GM18511 (cell line): ENCODE measurements at regions not wholly inside any gene's neighbourhood (a gene's known extent, or its start where the extent isn't known, plus 50 kb on each side); places are given as distances from the start of the nearest gene placed in this dataset.

Experiments
- ATAC-seq: cut with Tn5 transposase; IDR thresholded peaks from one replicate; pipeline ENCODE4 v1.9.1; 2021; ENCODE audit warnings: mild to moderate bottlenecking, moderate library complexity; ENCODE audit not compliant: unreplicated experiment

DNA sequence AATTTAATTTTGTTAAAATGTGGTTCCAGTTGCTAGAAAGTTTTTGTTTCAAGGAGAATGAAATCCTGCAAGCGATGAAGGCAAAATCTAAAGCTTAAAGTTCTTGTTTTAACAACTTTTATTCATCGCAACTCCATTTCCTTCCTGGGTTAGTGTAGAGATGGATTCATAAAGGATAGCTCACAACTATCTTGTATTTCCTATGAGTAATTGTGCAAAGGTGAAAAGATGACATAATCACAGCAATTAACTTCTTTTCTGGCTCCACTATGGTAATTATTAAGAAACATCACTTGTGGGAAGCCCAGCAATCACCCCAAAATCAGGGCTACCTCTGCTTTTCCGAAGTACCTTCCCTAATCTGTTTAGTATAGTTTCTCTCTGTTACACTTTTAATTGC is 80.8 kb upstream of the SEMA6A start:
- ATAC-seq = no peak

DNA sequence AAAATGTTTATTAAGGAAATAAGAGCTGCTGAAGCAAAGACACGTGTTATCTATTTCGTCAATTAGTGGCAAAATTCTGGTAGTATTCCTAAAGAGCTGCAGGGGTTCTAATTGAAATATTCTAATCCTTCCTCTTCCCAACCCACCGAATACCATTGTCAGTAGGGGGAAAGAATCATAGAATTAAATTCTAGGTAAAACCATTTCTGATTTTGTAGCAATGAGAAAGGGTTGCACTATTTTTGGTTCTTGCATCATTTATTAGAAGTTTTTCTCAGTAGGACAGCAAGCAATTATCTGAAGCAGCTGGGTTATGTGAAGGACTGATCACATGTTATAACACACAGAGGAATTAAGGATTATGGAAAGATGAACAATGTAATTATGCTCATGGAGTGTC is 80.3 kb upstream of the SEMA6A start:
- ATAC-seq = no peak

DNA sequence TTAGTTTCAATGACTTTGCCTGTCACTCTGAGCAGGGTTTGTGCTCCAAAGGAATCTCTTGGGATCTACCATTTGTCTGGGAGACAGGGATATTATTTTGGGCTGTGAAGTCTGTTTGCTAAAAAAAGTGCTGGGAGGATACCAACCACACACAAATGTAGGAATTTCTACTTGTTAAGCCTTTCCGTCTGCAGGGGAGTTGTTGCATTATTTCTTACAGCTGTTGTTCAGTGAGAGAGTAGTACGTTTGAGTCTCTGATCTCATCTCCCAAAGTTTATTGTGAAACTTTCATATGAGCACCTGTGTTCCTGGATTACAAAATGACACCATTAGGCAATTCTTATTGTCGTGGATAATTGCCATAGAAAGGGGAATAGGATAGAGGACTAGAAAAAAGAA is 78.3 kb upstream of the SEMA6A start:
- ATAC-seq = no peak

DNA sequence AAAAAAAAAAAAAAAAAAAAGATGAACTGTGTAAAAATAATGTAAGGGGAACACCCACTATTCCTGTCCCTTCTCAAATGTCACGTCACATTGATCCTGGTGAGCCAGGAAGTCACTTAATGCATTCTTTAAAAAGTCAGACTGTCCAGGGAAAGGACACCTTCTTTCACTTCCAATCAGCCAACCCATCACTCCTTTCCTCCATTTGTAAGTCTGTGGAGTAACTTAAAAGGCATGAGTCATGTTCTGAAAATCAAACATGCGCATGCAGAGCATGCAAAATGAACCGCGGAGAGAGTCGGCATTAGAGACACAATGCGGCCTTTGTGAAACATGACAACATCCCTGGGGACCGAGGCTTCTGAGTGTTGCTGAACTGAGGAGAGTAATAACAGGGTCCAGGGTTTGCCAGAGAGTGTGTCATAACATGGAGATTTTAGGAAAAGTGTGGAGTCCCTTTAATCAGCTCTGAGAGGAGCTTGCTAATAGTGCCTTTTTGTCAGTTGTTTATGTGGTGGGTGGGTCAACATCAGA is 77.6 kb upstream of the SEMA6A start:
- ATAC-seq = peak; percentile 95

DNA sequence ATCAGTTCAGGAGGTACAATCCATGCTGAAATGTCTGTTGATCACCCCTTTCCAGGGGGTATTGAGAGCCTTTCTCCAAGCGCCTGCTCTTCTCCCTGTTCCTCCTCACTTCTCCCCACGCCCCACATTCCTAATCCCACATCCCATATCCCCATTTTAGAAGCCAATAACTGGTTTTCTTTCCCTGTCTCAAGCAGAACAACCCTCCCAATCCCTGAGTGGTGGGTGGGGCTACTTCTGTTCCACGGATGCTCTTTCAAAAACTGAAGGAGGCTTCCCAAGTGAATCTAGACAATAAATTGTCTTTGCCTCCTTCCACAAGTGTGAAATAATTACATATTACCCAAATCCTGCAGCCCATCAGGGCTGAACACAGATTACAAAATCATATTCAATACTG is 77.0 kb upstream of the SEMA6A start:
- no peak for ATAC-seq

DNA sequence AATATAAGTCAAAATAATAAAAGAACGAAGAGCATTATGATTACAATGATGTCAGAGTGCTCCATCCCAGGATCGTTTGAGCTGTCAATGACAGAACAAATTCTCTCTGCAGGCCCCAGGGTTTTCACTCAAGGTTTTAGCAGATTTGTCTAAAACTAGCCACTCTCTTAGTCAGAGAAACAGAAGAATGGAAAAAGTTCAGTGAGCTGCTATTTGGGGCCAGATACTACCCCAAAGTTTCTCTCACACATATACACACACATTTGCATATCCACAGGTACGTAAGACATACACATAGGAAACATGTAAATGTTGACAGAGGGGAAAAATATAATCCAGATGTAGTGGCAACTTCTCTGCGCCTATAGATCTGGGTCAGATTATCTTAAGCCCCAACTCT is 76.3 kb upstream of the SEMA6A start:
- peak; percentile 47 for ATAC-seq

DNA sequence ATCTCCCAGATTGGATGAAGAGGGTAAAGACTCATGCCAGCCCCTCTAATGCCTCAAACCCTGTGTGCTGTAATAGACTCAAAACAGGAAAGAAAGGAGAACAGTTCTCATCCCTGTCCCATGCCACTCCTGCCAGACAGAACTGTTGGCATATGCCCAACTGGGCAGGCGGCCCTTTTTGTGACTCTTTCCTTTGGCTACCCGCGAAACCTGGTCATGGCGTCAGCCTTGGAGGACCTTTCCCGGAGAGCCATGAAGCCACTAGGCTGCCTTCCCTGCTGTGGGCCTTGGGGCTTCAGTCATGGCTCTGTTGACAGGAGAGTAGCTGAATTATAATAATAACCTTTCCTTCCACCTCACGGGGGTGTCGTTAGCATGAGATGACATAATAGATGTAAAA is 75.9 kb upstream of the SEMA6A start:
- no peak for ATAC-seq

DNA sequence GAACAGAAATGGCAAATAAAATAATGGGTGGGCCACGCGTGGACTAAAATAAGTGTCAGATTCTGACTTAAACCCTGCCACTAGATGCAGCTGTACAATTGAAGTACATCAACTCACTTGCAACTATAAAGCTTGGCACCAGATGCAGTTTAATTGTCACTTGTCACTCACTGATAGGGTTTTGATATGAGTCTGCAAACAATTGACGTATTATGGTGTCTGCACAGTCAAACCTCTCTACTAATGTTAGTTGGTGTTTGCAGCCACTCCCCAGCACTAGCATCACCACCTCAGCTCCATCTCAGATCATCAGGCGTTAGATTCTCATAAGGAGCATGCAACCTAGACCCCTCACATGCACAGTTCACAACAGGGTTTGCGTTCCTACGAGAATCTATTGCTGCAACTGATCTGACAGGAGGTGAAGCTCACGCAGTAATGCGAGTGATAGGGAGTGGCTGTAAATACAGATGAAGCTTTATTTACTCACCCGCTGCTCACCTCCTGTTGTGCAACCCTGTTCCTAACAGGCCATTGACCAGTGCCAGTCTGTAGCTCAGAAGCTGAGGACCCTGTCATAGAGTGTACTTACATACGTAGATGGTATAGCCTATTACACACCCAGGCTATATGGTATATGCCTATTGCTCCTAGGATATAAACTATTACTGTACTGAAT is 72.1 kb upstream of the SEMA6A start:
- no peak for ATAC-seq

DNA sequence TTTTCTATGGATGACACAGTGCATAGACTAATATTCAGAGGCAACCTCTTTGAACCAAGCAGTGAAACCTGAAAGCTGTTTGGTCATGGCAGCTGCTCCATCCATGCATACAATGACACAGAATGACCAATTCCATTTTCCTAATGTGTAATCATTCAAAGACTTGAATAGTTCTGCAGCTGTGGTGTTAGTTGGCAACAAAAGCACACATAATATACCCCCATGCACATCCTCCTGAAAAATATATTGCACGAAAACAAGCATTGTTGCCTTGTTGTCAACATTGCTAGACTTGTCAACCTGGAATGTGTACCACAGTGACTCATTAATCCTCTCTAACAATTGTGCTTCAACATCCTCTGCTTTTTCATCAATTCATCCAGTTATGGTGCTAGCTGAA is 71.0 kb upstream of the SEMA6A start:
- peak; percentile 83 for ATAC-seq

DNA sequence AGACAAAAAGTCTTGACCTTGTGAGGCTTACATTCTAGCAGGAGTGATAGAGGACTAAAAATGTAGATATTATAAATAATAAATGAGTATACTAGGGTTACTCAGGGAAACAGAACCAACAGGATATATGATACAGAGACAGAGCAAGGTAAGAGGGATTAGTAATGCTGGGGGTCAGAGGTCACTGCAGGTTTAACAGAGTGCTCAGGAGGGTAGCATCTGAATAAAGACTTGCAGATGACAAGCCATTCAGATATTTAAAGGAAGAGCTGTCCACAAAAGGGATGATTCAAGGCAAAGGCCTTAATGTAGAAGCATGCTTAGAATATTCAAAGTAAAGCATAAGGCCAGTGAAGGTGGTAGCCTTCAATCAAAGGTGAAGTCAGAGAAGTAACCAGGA is 65.6 kb upstream of the SEMA6A start:
- no peak for ATAC-seq

DNA sequence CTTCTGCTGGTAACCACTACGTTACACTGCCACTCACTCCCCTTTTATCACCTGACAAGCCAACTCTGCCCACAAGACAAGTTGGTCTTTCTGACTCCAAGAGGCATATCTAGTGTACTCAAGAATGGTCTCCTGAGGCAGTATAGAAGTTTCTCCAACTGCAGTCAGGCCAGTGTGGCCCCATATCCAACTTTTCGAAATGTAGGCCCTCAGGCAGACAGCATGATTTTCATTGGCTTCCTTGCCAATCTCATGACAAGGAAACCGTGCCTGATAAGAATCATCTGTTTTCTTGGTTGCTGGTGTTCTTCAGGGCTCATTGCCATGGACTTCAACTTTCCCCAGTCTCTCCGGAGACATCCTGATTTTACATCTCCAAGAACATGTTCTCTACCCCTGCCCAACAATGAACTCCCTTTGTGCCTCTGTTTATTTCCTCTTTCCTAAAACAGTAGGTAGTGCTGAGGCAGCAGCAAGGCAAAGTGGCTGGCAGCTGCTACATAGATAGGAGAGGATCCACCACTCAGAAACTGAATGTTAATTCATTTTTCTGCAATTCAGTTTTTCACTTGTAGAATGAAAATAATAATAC is 62.6 kb upstream of the SEMA6A start:
- no peak for ATAC-seq

DNA sequence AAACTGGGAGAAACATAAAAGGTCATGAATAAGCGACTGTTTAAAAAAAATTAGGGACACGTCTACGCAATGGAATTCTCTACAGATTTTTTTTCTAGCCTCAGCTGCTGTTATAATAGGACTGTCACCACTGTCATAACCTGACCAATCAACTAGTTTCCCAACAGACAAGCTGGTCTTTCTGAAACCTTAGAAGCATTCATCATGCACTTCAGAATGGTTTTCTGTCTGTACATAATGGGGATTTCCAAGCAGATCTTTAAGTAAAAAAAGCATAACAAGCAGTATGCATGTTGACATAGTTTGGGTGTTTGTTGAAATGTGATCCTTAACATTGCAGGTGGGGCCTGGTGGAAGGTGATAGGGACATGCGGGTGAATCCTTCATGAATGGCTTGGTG is 58.3 kb upstream of the SEMA6A start:
- ATAC-seq = peak; percentile 71

DNA sequence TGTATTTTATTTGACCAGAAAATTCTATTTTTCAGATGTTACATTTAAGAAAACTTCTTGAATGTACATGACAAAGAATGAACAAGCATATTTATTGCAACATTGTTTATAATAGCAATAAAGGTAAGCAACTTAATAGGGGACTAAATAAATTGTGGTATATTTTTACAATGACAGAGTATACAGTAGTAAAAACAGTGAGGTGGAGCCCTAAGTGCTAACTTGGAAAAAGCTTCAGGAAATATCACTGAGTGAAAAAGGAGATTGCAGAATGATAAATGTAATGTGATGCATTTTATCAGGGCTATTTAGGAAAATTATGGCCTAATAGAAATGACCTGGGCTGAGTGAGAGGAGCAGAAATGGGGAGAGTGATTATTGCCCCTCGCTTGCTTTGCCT is 56.5 kb upstream of the SEMA6A start:
- no peak for ATAC-seq

DNA sequence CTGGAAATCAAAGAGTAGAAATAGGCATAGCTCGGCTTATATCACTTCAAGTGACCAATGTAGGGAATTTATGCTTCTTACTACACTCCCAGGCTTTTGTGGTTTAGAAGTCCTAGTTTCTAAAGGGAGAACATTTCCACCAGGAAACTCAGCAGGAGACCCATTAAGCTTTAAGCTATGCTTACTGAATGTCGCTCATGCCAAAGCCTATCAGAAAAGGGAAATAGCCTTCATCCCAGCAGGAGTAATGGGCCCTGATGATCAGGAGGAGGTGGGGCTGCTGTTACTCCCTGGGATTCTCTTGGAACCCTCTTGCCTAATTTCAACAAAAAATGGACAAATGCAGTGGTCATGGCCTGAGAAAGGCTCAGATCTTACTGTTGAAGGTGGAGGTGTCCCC is 54.5 kb upstream of the SEMA6A start:
- no peak for ATAC-seq

DNA sequence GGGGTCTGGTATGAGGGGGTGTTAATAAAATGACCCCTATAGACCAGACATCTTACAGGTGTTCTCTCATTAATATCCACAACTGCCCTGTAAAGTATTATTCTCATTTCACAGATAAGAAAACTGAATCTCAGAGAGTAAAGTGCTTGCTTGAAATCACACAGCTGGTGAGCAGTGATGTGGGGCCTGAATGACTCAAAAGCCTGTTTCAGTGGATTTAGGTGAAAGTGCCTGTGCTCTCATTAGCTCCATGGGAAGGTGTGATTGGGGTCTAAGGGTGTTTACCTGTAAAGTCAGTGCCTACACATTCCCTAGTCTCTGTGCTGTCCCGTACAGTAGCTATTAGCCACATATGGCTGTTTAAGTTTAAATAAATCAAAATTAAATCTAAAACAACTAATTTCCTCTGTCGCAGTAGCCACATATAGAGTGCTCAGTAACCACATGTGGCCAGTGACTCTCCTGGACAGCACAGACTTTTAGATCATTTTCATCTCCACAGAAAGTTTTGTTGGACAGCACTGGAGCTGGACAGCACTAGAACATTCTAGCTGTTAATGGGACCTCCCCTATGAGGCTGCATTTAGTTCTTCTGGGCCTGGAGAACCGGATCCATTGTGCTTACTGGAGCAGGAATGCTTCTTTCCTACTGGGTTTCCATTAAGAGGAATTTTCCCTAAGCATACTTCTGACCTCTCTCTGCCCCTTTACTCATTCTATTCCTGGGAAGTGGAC is 52.5 kb upstream of the SEMA6A start:
- peak; percentile 91 for ATAC-seq

DNA sequence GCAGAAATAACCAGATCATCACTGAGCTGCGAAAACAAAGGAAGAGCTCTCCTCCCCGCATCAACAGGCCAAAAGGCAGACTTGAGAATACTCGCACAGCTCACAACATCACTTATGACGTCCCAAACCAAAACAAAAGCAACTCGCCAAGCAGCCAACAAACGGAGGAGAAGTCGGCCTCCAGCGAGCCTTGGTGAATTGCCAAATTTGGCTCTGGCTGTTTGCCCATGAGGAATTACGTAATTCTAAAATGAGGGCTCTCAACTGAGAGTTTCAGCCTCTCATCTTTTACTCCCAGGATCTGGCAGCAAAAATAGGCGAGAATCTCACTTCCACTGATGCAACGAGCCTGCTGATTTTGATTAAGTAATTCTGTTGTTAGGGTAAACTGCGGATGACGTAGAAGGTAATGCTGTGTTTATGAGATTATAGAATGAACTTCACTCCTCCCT is 51.7 kb upstream of the SEMA6A start:
- no peak for ATAC-seq
